ENCODE measurements at regions not wholly inside any gene's neighbourhood (a gene's known extent, or its start where the extent isn't known, plus 50 kb on each side); places are given as distances from the start of the nearest gene placed in this dataset.
A peak's percentile ranks its signal among the peaks of the same experiment; 100 is the strongest.

DNA sequence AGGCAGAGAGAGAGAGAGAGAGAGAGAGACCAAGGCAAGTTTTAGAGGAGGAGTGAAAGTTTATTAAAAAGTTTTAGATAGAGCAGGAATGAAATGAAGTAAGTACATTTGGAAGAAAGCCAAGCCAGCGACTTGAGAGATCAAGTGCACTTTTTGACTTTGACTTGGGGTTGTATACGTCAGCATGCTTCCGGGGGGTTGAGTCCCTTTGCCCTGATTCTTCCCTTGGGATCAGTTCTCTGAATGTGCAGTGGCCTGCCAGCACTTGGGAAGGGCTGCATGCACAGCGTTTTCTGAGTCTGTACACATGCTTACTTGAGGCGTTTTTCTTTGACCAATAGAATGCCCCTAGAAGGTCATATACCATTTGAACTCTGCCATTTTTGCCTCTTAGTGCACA lies 400.5 kb downstream of the PDGFC start:
- H3K4me3 ChIP-seq = no peak overlapping the region
- H3K27me3 ChIP-seq = no peaks in the 10 kb centered on the region
- DNase-seq = no peak
- no peaks in the 10 kb centered on the region for H3K4me1 ChIP-seq
- intact Hi-C loops (cut with DNase I) = no loop called here
- no peaks in the 10 kb centered on the region for H3K9me3 ChIP-seq
- no peak overlapping the region for H3K27ac ChIP-seq
- TF ChIP-seq, protein P1, sequence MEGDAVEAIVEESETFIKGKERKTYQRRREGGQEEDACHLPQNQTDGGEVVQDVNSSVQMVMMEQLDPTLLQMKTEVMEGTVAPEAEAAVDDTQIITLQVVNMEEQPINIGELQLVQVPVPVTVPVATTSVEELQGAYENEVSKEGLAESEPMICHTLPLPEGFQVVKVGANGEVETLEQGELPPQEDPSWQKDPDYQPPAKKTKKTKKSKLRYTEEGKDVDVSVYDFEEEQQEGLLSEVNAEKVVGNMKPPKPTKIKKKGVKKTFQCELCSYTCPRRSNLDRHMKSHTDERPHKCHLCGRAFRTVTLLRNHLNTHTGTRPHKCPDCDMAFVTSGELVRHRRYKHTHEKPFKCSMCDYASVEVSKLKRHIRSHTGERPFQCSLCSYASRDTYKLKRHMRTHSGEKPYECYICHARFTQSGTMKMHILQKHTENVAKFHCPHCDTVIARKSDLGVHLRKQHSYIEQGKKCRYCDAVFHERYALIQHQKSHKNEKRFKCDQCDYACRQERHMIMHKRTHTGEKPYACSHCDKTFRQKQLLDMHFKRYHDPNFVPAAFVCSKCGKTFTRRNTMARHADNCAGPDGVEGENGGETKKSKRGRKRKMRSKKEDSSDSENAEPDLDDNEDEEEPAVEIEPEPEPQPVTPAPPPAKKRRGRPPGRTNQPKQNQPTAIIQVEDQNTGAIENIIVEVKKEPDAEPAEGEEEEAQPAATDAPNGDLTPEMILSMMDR (IDR thresholded peaks at IDR 0.05) = no peak
- H3K36me3 ChIP-seq = no peaks in the 10 kb centered on the region
- ATAC-seq = peak; percentile 24

DNA sequence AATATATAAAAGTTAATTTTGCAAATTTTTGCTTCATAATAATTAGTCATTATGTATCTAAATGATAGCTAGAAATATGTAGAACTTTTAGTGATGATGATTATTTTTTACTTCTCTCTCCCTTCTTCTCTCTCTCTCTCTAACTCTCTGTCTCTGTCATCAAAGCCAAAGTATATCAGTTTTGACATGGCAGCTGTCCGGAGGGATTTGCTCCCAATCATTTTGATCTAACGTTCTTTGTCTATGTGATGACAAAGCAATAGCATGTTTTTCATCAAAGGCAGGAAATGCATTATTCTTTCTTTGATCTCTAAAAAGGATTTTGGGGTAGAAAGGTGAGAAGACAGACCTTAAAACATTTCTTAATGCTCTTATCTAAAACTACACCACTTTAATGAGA lies 402.1 kb downstream of the PDGFC start:
- Histone ChIP-seq H3K27ac (no peak overlapping the region), H3K36me3 (no peaks in the 10 kb centered on the region), H3K4me3 (no peak overlapping the region), H3K27me3 (no peaks in the 10 kb centered on the region), H3K4me1 (no peaks in the 10 kb centered on the region), H3K9me3 (no peaks in the 10 kb centered on the region)
- no peak for DNase-seq
- intact Hi-C loops (cut with DNase I) = no loop called here
- TF ChIP-seq, protein P1 (IDR thresholded peaks at IDR 0.05) = no peak
- no peak for ATAC-seq

DNA sequence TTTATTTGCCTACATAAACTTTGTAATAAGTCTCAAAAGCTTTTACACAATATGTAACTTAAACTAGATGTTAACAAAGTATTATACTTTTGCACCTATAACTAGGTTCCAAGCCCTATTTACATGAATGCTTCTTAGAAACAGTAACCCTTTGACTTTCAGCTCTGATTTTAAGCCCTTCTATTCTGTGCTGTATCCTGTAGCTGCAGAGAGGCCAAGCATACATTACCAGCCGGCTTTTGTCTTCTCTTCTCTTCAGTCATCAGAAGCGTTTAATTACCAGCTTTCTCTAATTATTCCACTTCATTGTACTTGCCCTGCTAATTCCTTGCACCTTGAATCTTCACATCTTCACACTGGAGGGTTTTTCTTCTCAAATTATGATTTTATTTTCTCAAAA lies 403.1 kb downstream of the PDGFC start:
- H3K4me1 ChIP-seq = no peaks in the 10 kb centered on the region
- no peak overlapping the region for H3K27ac ChIP-seq
- TF ChIP-seq, protein P1 (IDR thresholded peaks at IDR 0.05) = no peak
- intact Hi-C loops (cut with DNase I) = no loop called here
- no peaks in the 10 kb centered on the region for H3K36me3 ChIP-seq
- no peaks in the 10 kb centered on the region for H3K9me3 ChIP-seq
- ATAC-seq (no peak), DNase-seq (no peak)
- H3K4me3 ChIP-seq = no peak overlapping the region
- H3K27me3 ChIP-seq = no peaks in the 10 kb centered on the region

DNA sequence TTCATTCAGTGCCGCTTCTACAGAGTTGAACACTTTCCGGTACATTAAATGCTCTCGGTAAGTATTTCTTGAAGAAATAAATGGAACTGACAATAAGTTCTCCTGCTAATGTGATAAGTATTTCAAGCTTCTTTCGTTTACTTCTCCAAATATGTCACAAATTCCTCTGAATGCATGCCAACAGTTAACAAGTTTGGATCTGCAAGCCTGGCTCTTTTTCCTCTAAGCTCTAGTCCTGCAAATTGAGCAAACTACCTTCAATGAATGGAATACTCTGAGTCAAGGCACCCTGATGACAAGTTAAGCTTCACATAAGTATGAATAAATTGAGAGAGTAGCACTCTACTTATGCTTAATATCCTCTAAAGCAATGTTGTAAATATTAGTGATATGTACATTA lies 403.6 kb downstream of the PDGFC start:
- Histone ChIP-seq H3K9me3 (no peaks in the 10 kb centered on the region), H3K4me1 (no peaks in the 10 kb centered on the region), H3K27ac (no peak overlapping the region), H3K4me3 (no peak overlapping the region), H3K27me3 (no peaks in the 10 kb centered on the region), H3K36me3 (no peaks in the 10 kb centered on the region)
- DNase-seq (no peak), ATAC-seq (no peak)
- TF ChIP-seq, protein P1 (IDR thresholded peaks at IDR 0.05) = no peak
- intact Hi-C loops (cut with DNase I) = no loop called here

DNA sequence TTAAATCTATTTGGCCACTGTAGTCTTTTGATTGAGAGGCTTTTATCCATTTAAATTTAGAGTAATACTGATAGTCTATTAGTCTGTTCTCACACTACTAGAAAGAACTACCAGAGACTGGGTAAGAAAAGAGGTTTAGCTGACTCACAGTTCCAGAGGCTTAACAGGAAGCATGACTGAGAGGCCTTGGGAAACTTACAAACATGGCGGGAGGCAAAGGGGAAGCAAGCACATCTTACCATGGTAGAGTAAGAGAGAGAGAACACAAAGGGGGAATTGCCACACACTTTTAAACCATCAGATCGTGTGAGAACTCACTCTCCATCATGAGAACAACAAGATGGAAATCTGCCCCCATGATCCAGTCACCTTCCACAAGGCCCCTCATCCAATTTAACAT lies 410.9 kb downstream of the PDGFC start:
- DNase-seq (no peak), ATAC-seq (peak; percentile 28)
- Histone ChIP-seq H3K36me3 (no peaks in the 10 kb centered on the region), H3K9me3 (no peaks in the 10 kb centered on the region), H3K4me3 (no peak overlapping the region), H3K27ac (no peak overlapping the region), H3K27me3 (no peaks in the 10 kb centered on the region), H3K4me1 (no peaks in the 10 kb centered on the region)
- intact Hi-C loops (cut with DNase I) = no loop called here
- TF ChIP-seq, protein P1 (IDR thresholded peaks at IDR 0.05) = no peak

DNA sequence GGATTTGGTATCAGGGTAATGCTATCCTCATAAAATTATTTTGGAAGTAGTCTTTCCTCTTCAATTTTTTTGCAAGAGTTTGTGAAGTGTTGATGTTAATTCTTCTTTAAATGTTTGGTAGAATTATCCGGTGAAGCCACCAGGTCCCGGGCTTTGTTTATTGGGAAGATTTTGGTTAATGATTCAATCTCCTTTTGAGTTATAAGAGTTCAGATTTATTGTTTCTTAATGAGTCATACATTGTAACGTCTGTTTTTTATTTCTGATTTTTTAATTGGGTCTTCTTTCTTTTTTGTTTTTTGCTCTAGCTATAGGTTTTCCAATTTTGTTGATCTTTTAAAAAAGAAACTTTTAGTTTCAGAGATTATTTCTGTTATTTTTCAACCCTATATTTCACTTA lies 412.3 kb downstream of the PDGFC start:
- intact Hi-C loops (cut with DNase I) = no loop called here
- ATAC-seq (no peak), DNase-seq (no peak)
- Histone ChIP-seq H3K9me3 (no peaks in the 10 kb centered on the region), H3K36me3 (no peaks in the 10 kb centered on the region), H3K4me3 (no peak overlapping the region), H3K27ac (no peak overlapping the region), H3K4me1 (no peaks in the 10 kb centered on the region), H3K27me3 (no peaks in the 10 kb centered on the region)
- TF ChIP-seq, protein P1 (IDR thresholded peaks at IDR 0.05) = no peak
